H1 (cell line): ENCODE measurements at regions not wholly inside any gene's neighbourhood (a gene's known extent, or its start where the extent isn't known, plus 50 kb on each side); places are given as distances from the start of the nearest gene placed in this dataset.
"Not testable (repeated sequence)": the region's sequence is repeated elsewhere in the genome, so short reads cannot be mapped to it uniquely, and the experiment has no call there.

Experiments used
- CTCF ChIA-PET: fragments of 300-600 bp; sonication (Branson Sonifier 250); formaldehyde crosslinking; loops from one replicate; lab custom pipeline; 2021; ENCODE audit not compliant: partially characterized antibody; lab: Charles Lee
- POLR2A ChIA-PET: fragments of 300-600 bp; sonication (Branson Sonifier 250); formaldehyde crosslinking; loops from one replicate; lab custom pipeline; 2021; ENCODE audit warnings: inconsistent platforms; ENCODE audit not compliant: partially characterized antibody; lab: Charles Lee
- DNase-seq, 2 experiments: peaks; one replicate each; pipeline versions ENCODE4 v3.0.0 to v3.0.0-alpha.2; 2010 to 2022; ENCODE audit warnings: low spot score in 2 of 2, low read depth in 1 of 2, mixed read lengths in 1 of 2
- FAIRE-seq: peaks from 2 replicates; lab custom pipeline; 2011; peaks lifted over from hg19 to GRCh38; lab: Jason Lieb, UNC
- H2AFZ ChIP-seq: 2 replicates; pipeline ENCODE4 v1.8.1; 2012; ENCODE audit warnings: low read length, inconsistent platforms
- H2AK5ac ChIP-seq: 2 replicates; pipeline ENCODE4 v1.6.1; 2013; ENCODE audit warnings: low read depth, low read length
- H2BK120ac ChIP-seq: replicated peaks from 2 replicates; pipeline ENCODE3; 2013; ENCODE audit warnings: low read depth, low read length, inconsistent platforms
- H2BK12ac ChIP-seq: 2 replicates; pipeline ENCODE4 v1.6.1; 2013; ENCODE audit warnings: low read depth, low read length
- H2BK15ac ChIP-seq: 2 replicates; pipeline ENCODE4 v1.6.1; 2013; ENCODE audit warnings: low read length
- H2BK20ac ChIP-seq: 2 replicates; pipeline ENCODE4 v1.6.1; 2013; ENCODE audit warnings: low read length
- H2BK5ac ChIP-seq: 2 replicates; pipeline ENCODE4 v1.6.1; 2013; ENCODE audit warnings: low read depth, low read length
- H3K14ac ChIP-seq: 2 replicates; pipeline ENCODE4 v1.6.1; 2013; ENCODE audit warnings: inconsistent platforms; ENCODE audit not compliant: insufficient read length
- H3K18ac ChIP-seq: 2 replicates; pipeline ENCODE4 v1.6.1; 2013; ENCODE audit warnings: low read length; ENCODE audit errors: extremely low read depth
- H3K23ac ChIP-seq: 2 replicates; pipeline ENCODE4 v1.6.1; 2013; ENCODE audit warnings: inconsistent platforms; ENCODE audit not compliant: insufficient read length
- H3K23me2 ChIP-seq: 2 replicates; pipeline ENCODE4 v1.6.1; 2013; ENCODE audit warnings: low read depth, low read length
- H3K27ac ChIP-seq: 2 replicates; pipeline ENCODE4 v1.6.1; 2011; ENCODE audit warnings: low read depth, low read length, inconsistent platforms
- H3K27me3 ChIP-seq, 4 experiments: replicated peaks in 1 of 4; 1 replicate in 1 of 4; 2 replicates in 3 of 4; pipeline versions ENCODE4 v1.6.1 to v1.8.1; 2011 to 2013; ENCODE audit warnings: low read length in 3 of 4, mild to moderate bottlenecking in 3 of 4, inconsistent platforms in 2 of 4, mixed read lengths in 2 of 4, moderate library complexity in 1 of 4; ENCODE audit not compliant: control insufficient read depth in 3 of 4, insufficient read depth in 3 of 4; ENCODE audit errors: extremely low read depth in 1 of 4
- H3K36me3 ChIP-seq, 4 experiments: 2 replicates each; pipeline versions ENCODE4 v1.6.1 to v1.8.1; 2011 to 2013; ENCODE audit warnings: mild to moderate bottlenecking in 4 of 4, low read length in 3 of 4, moderate library complexity in 2 of 4, control low read depth in 1 of 4, inconsistent platforms in 1 of 4; ENCODE audit not compliant: insufficient read depth in 4 of 4, control insufficient read depth in 2 of 4
- H3K4ac ChIP-seq: replicated peaks from 2 replicates; pipeline ENCODE3; 2013; ENCODE audit warnings: low read length, low read depth, mixed read lengths, inconsistent platforms; ENCODE audit not compliant: insufficient read length
- H3K4me1 ChIP-seq, 4 experiments: replicated peaks in 1 of 4; 1 replicate in 1 of 4; 2 replicates in 3 of 4; pipeline versions ENCODE4 v1.6.1 to v1.8.1; 2011 to 2013; ENCODE audit warnings: low read length in 3 of 4, inconsistent platforms in 2 of 4, mixed read lengths in 1 of 4; ENCODE audit not compliant: insufficient read depth in 4 of 4, control insufficient read depth in 3 of 4
- H3K4me2 ChIP-seq, 2 experiments: 2 replicates each; pipeline versions ENCODE4 v1.6.1 to v1.8.1; 2011 to 2013; ENCODE audit warnings: low read depth in 2 of 2, low read length in 2 of 2, control low read depth in 1 of 2, inconsistent platforms in 1 of 2, mild to moderate bottlenecking in 1 of 2; ENCODE audit not compliant: insufficient read depth in 1 of 2
- H3K4me3 ChIP-seq, 4 experiments: fragments of 200-600, 300-600 bp in 1 of 4; sonication (generic), shearing (Covaris generic), sonication (Bioruptor Twin) in 1 of 4; 2 replicates each; pipeline versions ENCODE4 v1.5.1 to v1.8.1; 2011 to 2016; ENCODE audit warnings: low read length in 4 of 4, low read depth in 3 of 4, control low read depth in 2 of 4, inconsistent platforms in 2 of 4, mild to moderate bottlenecking in 2 of 4, mixed read lengths in 1 of 4, moderate library complexity in 1 of 4; ENCODE audit not compliant: insufficient read depth in 2 of 4; ENCODE audit errors: extremely low read depth in 1 of 4
- H3K56ac ChIP-seq: replicated peaks from 2 replicates; pipeline ENCODE3; 2013; ENCODE audit warnings: low read depth, mild to moderate bottlenecking, mixed read lengths, low read length, inconsistent platforms; ENCODE audit not compliant: insufficient read length
- H3K79me1 ChIP-seq: 2 replicates; pipeline ENCODE4 v1.6.1; 2013; ENCODE audit warnings: low read depth, low read length, control low read depth
- H3K79me2 ChIP-seq, 2 experiments: 2 replicates each; pipeline versions ENCODE4 v1.6.1 to v1.8.1; 2012 to 2013; ENCODE audit warnings: low read length in 2 of 2, mild to moderate bottlenecking in 2 of 2, inconsistent platforms in 1 of 2; ENCODE audit not compliant: insufficient read depth in 2 of 2, control insufficient read depth in 1 of 2
- H3K9ac ChIP-seq, 4 experiments: replicated peaks in 1 of 4; 1 replicate in 1 of 4; 2 replicates in 3 of 4; pipeline versions ENCODE4 v1.6.1 to v1.8.1; 2011 to 2013; ENCODE audit warnings: low read depth in 3 of 4, low read length in 3 of 4, control low read depth in 2 of 4, mild to moderate bottlenecking in 2 of 4, moderate library complexity in 2 of 4, inconsistent platforms in 1 of 4; ENCODE audit errors: extremely low read depth in 1 of 4
- H3K9me3 ChIP-seq, 2 experiments: 2 replicates each; pipeline versions ENCODE4 v1.6.1 to v1.8.1; 2012 to 2013; ENCODE audit warnings: mild to moderate bottlenecking in 2 of 2, moderate library complexity in 2 of 2, control low read depth in 1 of 2, inconsistent platforms in 1 of 2, low read depth in 1 of 2, low read length in 1 of 2, mixed read lengths in 1 of 2; ENCODE audit not compliant: insufficient read depth in 2 of 2
- H4K20me1 ChIP-seq, 2 experiments: replicated peaks in 1 of 2; 2 replicates each; pipeline versions ENCODE3 to v1.8.1; 2011 to 2013; ENCODE audit warnings: inconsistent platforms in 2 of 2, low read length in 2 of 2, mild to moderate bottlenecking in 1 of 2; ENCODE audit not compliant: insufficient read depth in 2 of 2, control insufficient read depth in 1 of 2
- H4K5ac ChIP-seq: 2 replicates; pipeline ENCODE4 v1.6.1; 2013; ENCODE audit warnings: low read length, low read depth, mixed read lengths, inconsistent platforms; ENCODE audit not compliant: insufficient read length
- H4K8ac ChIP-seq: 2 replicates; pipeline ENCODE4 v1.8.0; 2013; ENCODE audit warnings: mild to moderate bottlenecking, moderate library complexity, low read length, inconsistent platforms; ENCODE audit not compliant: insufficient read depth; ENCODE audit errors: extremely low read depth
- H4K91ac ChIP-seq: replicated peaks from 2 replicates; pipeline ENCODE3; 2013; ENCODE audit warnings: low read length, mixed read lengths, inconsistent platforms; ENCODE audit not compliant: insufficient read length
- WGBS, 2 experiments: shearing (Covaris generic) in 1 of 2; methylation state at CpG; one replicate each; pipeline versions ENCODE4 v1.1.6 to v1.1.7; 2013 to 2015; ENCODE audit warnings: low lambda C conversion rate in 2 of 2, mixed read lengths in 2 of 2, inconsistent platforms in 1 of 2, low coverage in 1 of 2, missing lambda C conversion rate in 1 of 2; ENCODE audit not compliant: insufficient replicate concordance in 2 of 2, insufficient coverage in 1 of 2, insufficient read length in 1 of 2; ENCODE audit errors: extremely low coverage in 1 of 2, missing lambda C conversion rate in 1 of 2; 5-methylcytosine and 5-hydroxymethylcytosine counted together

GRCh38 chr21:8778323-8779085 lies 1742.9 kb upstream of the TPTE start:
- H3K23me2 ChIP-seq, H2BK20ac ChIP-seq, DNase-seq, H3K27me3 ChIP-seq, H2AFZ ChIP-seq, H4K20me1 ChIP-seq, H3K27ac ChIP-seq, H3K4ac ChIP-seq, FAIRE-seq, H3K36me3 ChIP-seq, H4K5ac ChIP-seq, POLR2A ChIA-PET, H3K23ac ChIP-seq, H2AK5ac ChIP-seq, CTCF ChIA-PET, H3K18ac ChIP-seq, H3K56ac ChIP-seq, H2BK15ac ChIP-seq, H2BK120ac ChIP-seq, H4K91ac ChIP-seq, H3K4me1 ChIP-seq, H4K8ac ChIP-seq, H3K4me2 ChIP-seq, H3K9ac ChIP-seq, H3K79me1 ChIP-seq, H2BK5ac ChIP-seq, H3K79me2 ChIP-seq, H2BK12ac ChIP-seq, H3K14ac ChIP-seq, H3K4me3 ChIP-seq: not testable (repeated sequence)
- peaks cover 34 to 52% of the 10 kb centered on the region in 2 experiments for H3K9me3 ChIP-seq
- WGBS, 2 experiments = 70% methylated on average over 10 of the region's 11 CpGs; no CpG with 5 or more reads in 1 of the 2 experiments

GRCh38 chr21:8812840-8813239 lies 1708.5 kb upstream of the TPTE start:
- H3K23me2 ChIP-seq, H3K4me2 ChIP-seq, POLR2A ChIA-PET, H3K27ac ChIP-seq, H2BK15ac ChIP-seq, FAIRE-seq, H3K79me1 ChIP-seq, H2AFZ ChIP-seq, H3K9ac ChIP-seq, DNase-seq, H3K23ac ChIP-seq, H3K14ac ChIP-seq, H4K20me1 ChIP-seq, H3K27me3 ChIP-seq, H3K56ac ChIP-seq, H4K5ac ChIP-seq, H4K91ac ChIP-seq, H2BK5ac ChIP-seq, H3K4me3 ChIP-seq, H3K4ac ChIP-seq, H3K79me2 ChIP-seq, H3K4me1 ChIP-seq, H3K36me3 ChIP-seq, H2BK20ac ChIP-seq, H2BK120ac ChIP-seq, H2BK12ac ChIP-seq, H4K8ac ChIP-seq, H3K18ac ChIP-seq, CTCF ChIA-PET, H2AK5ac ChIP-seq: not testable (repeated sequence)
- WGBS, 2 experiments = 89% methylated on average over 13 of the region's 16 CpGs; no CpG with 5 or more reads in 1 of the 2 experiments
- H3K9me3 ChIP-seq = peaks cover 0 to 18% of the 10 kb centered on the region in 2 experiments; a peak in 2 of 4 replicates
